Fibroblast of villous mesenchyme (primary cell): ENCODE measurements at regions not wholly inside any gene's neighbourhood (a gene's known extent, or its start where the extent isn't known, plus 50 kb on each side); places are given as distances from the start of the nearest gene placed in this dataset.
A peak's percentile ranks its signal among the peaks of the same experiment; 100 is the strongest.

Experiments used
- DNase-seq: peaks from one replicate; pipeline ENCODE4 v3.0.0-alpha.2; 2010; ENCODE audit warnings: low read depth
- H3K4me3 ChIP-seq: 2 replicates; pipeline ENCODE4 v1.5.1; 2011; ENCODE audit warnings: low read depth, mild to moderate bottlenecking, low read length
- CTCF ChIP-seq: IDR thresholded peaks from 2 replicates; pipeline ENCODE4 v1.5.1; 2012; ENCODE audit warnings: low read depth, mild to moderate bottlenecking, low read length; ENCODE audit not compliant: insufficient read depth

- no peak for DNase-seq
- TF ChIP-seq CTCF: no peak
- peak overlapping the region; percentile 53 for H3K4me3 ChIP-seq
Observed at GRCh38 chrY:7703578-7704140, 792.1 kb upstream of the AMELY start.

- TF ChIP-seq CTCF: no peak
- no peak for DNase-seq
- peak overlapping the region; percentile 53 for H3K4me3 ChIP-seq
Observed at GRCh38 chrY:7702481-7702880, 790.9 kb upstream of the AMELY start.

GRCh38 chrY:7701676-7702075 lies 790.1 kb upstream of the AMELY start:
- H3K4me3 ChIP-seq: peak overlapping the region; percentile 53
- peak; percentile 78 for DNase-seq
- TF ChIP-seq CTCF: no peak

GRCh38 chrY:7697506-7697905 lies 786.0 kb upstream of the AMELY start:
- DNase-seq: no peak
- no peak for TF ChIP-seq CTCF

DNA sequence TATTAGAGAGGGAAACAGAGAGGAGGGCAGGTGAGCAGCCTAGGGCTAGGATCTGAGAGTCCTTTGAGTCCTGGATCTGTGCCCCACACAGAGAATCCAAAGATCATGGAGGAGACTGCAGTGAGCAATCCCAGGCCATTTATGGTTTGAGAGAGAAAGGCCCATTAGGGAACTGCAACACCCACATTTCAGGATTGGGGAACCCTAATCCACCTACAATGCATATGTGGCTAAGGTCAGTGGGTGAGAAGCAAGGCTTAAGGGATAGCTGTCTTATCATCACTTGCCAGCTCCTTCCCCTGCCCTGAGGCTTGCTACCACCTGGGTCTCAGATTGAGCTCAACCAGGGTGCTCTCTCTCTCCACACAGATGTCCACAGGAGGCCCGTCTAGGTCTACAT lies 781.1 kb upstream of the AMELY start:
- no peak for DNase-seq
- H3K4me3 ChIP-seq: no peak overlapping the region
- TF ChIP-seq CTCF: no peak

More at GRCh38 chrY:7697506-7697905, 786.0 kb upstream of the AMELY start:
- H3K4me3 ChIP-seq: no peak overlapping the region

- TF ChIP-seq CTCF: no peak
- no peak overlapping the region for H3K4me3 ChIP-seq
- peak; percentile 74 for DNase-seq
Observed at GRCh38 chrY:7687086-7687485, 775.5 kb upstream of the AMELY start.

- no peak for TF ChIP-seq CTCF
- H3K4me3 ChIP-seq: no peak overlapping the region
- peak; percentile 67 for DNase-seq
Observed at GRCh38 chrY:7684546-7684945, 773.0 kb upstream of the AMELY start.
